Left renal cortex interstitium (tissue), 4 donors: ENCODE measurements at regions not wholly inside any gene's neighbourhood (a gene's known extent, or its start where the extent isn't known, plus 50 kb on each side); places are given as distances from the start of the nearest gene placed in this dataset.
"Not testable (repeated sequence)": the region's sequence is repeated elsewhere in the genome, so short reads cannot be mapped to it uniquely, and the experiment has no call there.

Source experiments
- DNase-seq, 4 donors: peaks; one replicate each; pipeline ENCODE4 v3.0.0-alpha.2; 2013; ENCODE audit warnings: low read depth in 4 of 4, low spot score in 2 of 4, missing footprints in 1 of 4

- not testable (repeated sequence) for DNase-seq
These were observed 307.6 kb downstream of the SPATA31A1 start for GRCh38 chr9:39663020-39663419.

GRCh38 chr9:39663713-39664112 is 308.2 kb downstream of the SPATA31A1 start:
- not testable (repeated sequence) for DNase-seq

GRCh38 chr9:39665020-39665419 is 309.6 kb downstream of the SPATA31A1 start:
- DNase-seq, result not testable (repeated sequence)

GRCh38 chr9:39674437-39675210 is 319.2 kb downstream of the SPATA31A1 start:
- DNase-seq, result not testable (repeated sequence)

- not testable (repeated sequence) for DNase-seq
These were observed 319.7 kb downstream of the SPATA31A1 start for GRCh38 chr9:39675211-39675553.

GRCh38 chr9:39678534-39679263 is 323.2 kb downstream of the SPATA31A1 start:
- DNase-seq, result not testable (repeated sequence)

- not testable (repeated sequence) for DNase-seq
These were observed 325.4 kb downstream of the SPATA31A1 start for GRCh38 chr9:39680694-39681401.

- DNase-seq, result not testable (repeated sequence)
These were observed 373.4 kb downstream of the SPATA31A1 start for GRCh38 chr9:39728862-39729261.

GRCh38 chr9:39744898-39745297 is 389.4 kb downstream of the SPATA31A1 start:
- not testable (repeated sequence) for DNase-seq

GRCh38 chr9:39775570-39775969 is 420.1 kb downstream of the SPATA31A1 start:
- not testable (repeated sequence) for DNase-seq

- not testable (repeated sequence) for DNase-seq
These were observed 435.9 kb downstream of the SPATA31A1 start for GRCh38 chr9:39791356-39791755.

GRCh38 chr9:39797935-39798334 is 442.5 kb downstream of the SPATA31A1 start:
- not testable (repeated sequence) for DNase-seq

GRCh38 chr9:39799252-39799651 is 443.8 kb downstream of the SPATA31A1 start:
- DNase-seq, result not testable (repeated sequence)

GRCh38 chr9:39802561-39802960 is 447.1 kb downstream of the SPATA31A1 start:
- not testable (repeated sequence) for DNase-seq

GRCh38 chr9:39809401-39810226 is 454.1 kb downstream of the SPATA31A1 start:
- DNase-seq, result peak in 3 of 4 donors; percentile 9 to 75 (median 46)

- DNase-seq, result not testable (repeated sequence)
These were observed 454.9 kb downstream of the SPATA31A1 start for GRCh38 chr9:39810401-39810800.

- not testable (repeated sequence) for DNase-seq
These were observed 456.1 kb downstream of the SPATA31A1 start for GRCh38 chr9:39811615-39812014.

GRCh38 chr9:39828457-39828856 is 473.0 kb downstream of the SPATA31A1 start:
- DNase-seq, result not testable (repeated sequence)
